Activated CD8-positive, alpha-beta T cell treated with anti-CD3 and anti-CD28 coated beads for 36 hours (primary cell): ENCODE measurements at regions not wholly inside any gene's neighbourhood (a gene's known extent, or its start where the extent isn't known, plus 50 kb on each side); places are given as distances from the start of the nearest gene placed in this dataset.

Source experiments
- ATAC-seq: fragments of 200-7000 bp; cut with Tn5 transposase; one replicate; pipeline ENCODE4 v1.10.0; 2021; ENCODE audit warnings: mild to moderate bottlenecking, moderate library complexity
- CTCF ChIA-PET: fragments of 350-600 bp; sonication (Branson Sonifier 250); formaldehyde crosslinking; loops from one replicate; lab custom pipeline; 2021; ENCODE audit warnings: antibody characterized with exemption; lab: Charles Lee
- POLR2A ChIA-PET: fragments of 350-600 bp; sonication (Branson Sonifier 250); formaldehyde crosslinking; loops from one replicate; lab custom pipeline; 2021; ENCODE audit warnings: antibody characterized with exemption; lab: Charles Lee
- DNase-seq: peaks from one replicate; pipeline ENCODE4 v3.0.0-alpha.2; 2020
- H3K27ac Mint-ChIP-seq: one replicate; pipeline ENCODE4 v1.8.0; 2021; ENCODE audit warnings: mild to moderate bottlenecking, mixed read lengths
- H3K27me3 Mint-ChIP-seq: one replicate; pipeline ENCODE4 v1.8.0; 2021; ENCODE audit warnings: mixed read lengths
- H3K36me3 Mint-ChIP-seq: one replicate; pipeline ENCODE4 v1.8.0; 2021; ENCODE audit warnings: low read depth, mixed read lengths
- H3K4me1 Mint-ChIP-seq: one replicate; pipeline ENCODE4 v1.8.0; 2021; ENCODE audit warnings: low read depth, mixed read lengths
- H3K4me3 Mint-ChIP-seq: one replicate; pipeline ENCODE4 v1.8.0; 2021; ENCODE audit warnings: mild to moderate bottlenecking, moderate library complexity, mixed read lengths
- H3K9me3 Mint-ChIP-seq: one replicate; pipeline ENCODE4 v1.8.0; 2021; ENCODE audit warnings: mixed read lengths
- CTCF ChIP-seq: fragments of 200-600 bp; IDR thresholded peaks from one replicate; pipeline ENCODE4 v1.8.0; 2022; ENCODE audit warnings: antibody characterized with exemption, mild to moderate bottlenecking
- intact Hi-C: fragments of 100-400 bp; cut with micrococcal nuclease; formaldehyde crosslinking; loops from one replicate; pipeline ENCODE4 v1.10.0; 2022

- Mint-ChIP-seq H3K9me3 (no peaks in the 10 kb centered on the region), H3K4me3 (no peak overlapping the region), H3K27me3 (peaks cover 1% of the 10 kb centered on the region), H3K27ac (no peak overlapping the region), H3K4me1 (no peaks in the 10 kb centered on the region), H3K36me3 (no peaks in the 10 kb centered on the region)
- TF ChIP-seq CTCF, result no peak
- ATAC-seq (no peak), DNase-seq (no peak)
- intact Hi-C loops, result no loop called here
- CTCF ChIA-PET, result no interaction called here
- POLR2A ChIA-PET, result no interaction called here
Measured at GRCh38 chrX:125378205-125378604, 58.5 kb downstream of the TEX13C start.

- no peak for TF ChIP-seq CTCF
- ATAC-seq (no peak), DNase-seq (no peak)
- ChIA-PET CTCF (no interaction called here), POLR2A (no interaction called here)
- intact Hi-C loops, result no loop called here
- Mint-ChIP-seq H3K36me3 (no peaks in the 10 kb centered on the region), H3K9me3 (no peaks in the 10 kb centered on the region), H3K4me3 (no peak overlapping the region), H3K27ac (no peak overlapping the region), H3K4me1 (no peaks in the 10 kb centered on the region), H3K27me3 (peaks cover 1% of the 10 kb centered on the region)
Measured at GRCh38 chrX:125378770-125379169, 59.1 kb downstream of the TEX13C start.

DNA sequence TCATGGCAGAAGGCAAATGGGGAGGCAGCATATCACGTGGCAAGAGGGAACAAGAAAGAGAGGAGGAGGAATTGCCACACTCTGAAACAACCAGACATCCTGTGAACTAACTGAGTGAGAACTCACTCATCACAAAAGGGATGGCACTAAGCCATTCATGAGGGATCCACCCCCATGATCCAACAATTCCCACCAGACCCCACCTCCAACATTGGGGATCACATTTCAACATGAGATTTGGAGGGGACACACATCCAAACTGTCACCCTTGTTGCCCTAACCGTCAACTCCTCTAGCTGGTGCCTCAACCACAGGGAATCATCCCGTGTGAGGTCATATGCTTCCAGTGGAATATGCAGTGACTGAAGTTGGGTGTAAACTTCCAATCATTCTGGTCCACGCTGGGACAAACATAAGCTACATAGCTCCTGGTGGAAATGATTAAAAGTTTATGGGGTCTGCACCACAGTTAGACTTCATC lies 62.5 kb downstream of the TEX13C start:
- ChIA-PET POLR2A (no interaction called here), CTCF (no interaction called here)
- no peak overlapping the region for H3K27ac Mint-ChIP-seq
- H3K4me1 Mint-ChIP-seq, result no peaks in the 10 kb centered on the region
- peaks cover 1% of the 10 kb centered on the region for H3K27me3 Mint-ChIP-seq
- no peaks in the 10 kb centered on the region for H3K36me3 Mint-ChIP-seq
- no peaks in the 10 kb centered on the region for H3K9me3 Mint-ChIP-seq
- no peak for TF ChIP-seq CTCF
- intact Hi-C loops, result no loop called here
- no peak overlapping the region for H3K4me3 Mint-ChIP-seq
- DNase-seq (no peak), ATAC-seq (no peak)

DNA sequence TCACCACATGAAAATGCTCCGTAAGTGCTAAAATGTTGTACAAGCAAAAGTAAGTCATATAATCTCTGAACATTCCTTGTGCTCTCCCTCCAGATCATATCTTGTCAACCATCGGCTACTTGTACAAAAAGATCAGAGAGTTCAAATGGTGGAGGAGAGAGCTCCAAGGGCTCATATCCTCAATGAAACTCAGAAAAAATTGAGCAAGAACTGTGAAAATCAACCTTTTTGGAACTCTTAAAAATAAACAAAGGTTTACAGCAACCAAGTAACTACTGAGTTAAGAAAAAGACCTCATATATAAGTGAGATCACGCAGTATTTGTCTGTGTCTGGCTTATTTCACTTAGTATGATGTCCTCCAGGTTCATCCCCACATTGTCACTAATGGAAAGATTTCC lies 63.2 kb downstream of the TEX13C start:
- POLR2A ChIA-PET, result no interaction called here
- ATAC-seq (no peak), DNase-seq (no peak)
- Mint-ChIP-seq H3K27ac (no peak overlapping the region), H3K36me3 (no peaks in the 10 kb centered on the region), H3K9me3 (no peaks in the 10 kb centered on the region), H3K4me3 (no peak overlapping the region), H3K27me3 (peaks cover 1% of the 10 kb centered on the region), H3K4me1 (no peaks in the 10 kb centered on the region)
- CTCF ChIA-PET, result no interaction called here
- TF ChIP-seq CTCF, result no peak
- intact Hi-C loops, result no loop called here

- POLR2A ChIA-PET, result no interaction called here
- no peak for TF ChIP-seq CTCF
- intact Hi-C loops, result no loop called here
- DNase-seq (no peak), ATAC-seq (no peak)
- H3K36me3 Mint-ChIP-seq, result no peaks in the 10 kb centered on the region
- no peaks in the 10 kb centered on the region for H3K9me3 Mint-ChIP-seq
- H3K4me3 Mint-ChIP-seq, result no peak overlapping the region
- no peak overlapping the region for H3K27ac Mint-ChIP-seq
- CTCF ChIA-PET, result no interaction called here
- no peaks in the 10 kb centered on the region for H3K4me1 Mint-ChIP-seq
- peaks cover 1% of the 10 kb centered on the region for H3K27me3 Mint-ChIP-seq
Measured at GRCh38 chrX:125384867-125385266, 65.2 kb downstream of the TEX13C start.
